PC-9 (cell line): ENCODE measurements at regions not wholly inside any gene's neighbourhood (a gene's known extent, or its start where the extent isn't known, plus 50 kb on each side); places are given as distances from the start of the nearest gene placed in this dataset.

ENCODE experiments used
- CTCF ChIP-seq: fragments of 200-600 bp; sonication (generic); conservative IDR thresholded peaks from 2 replicates; pipeline ENCODE4 v1.6.1; 2017; ENCODE audit warnings: mixed run types, antibody characterized with exemption, mild to moderate bottlenecking, moderate library complexity
- EZH2 ChIP-seq: fragments of 200-600 bp; sonication (generic); IDR thresholded peaks from 2 replicates; pipeline ENCODE4 v1.8.0; 2017; ENCODE audit warnings: antibody characterized with exemption, low read depth

- TF ChIP-seq CTCF = no peak
- no peak for TF ChIP-seq EZH2
These were observed 84.1 kb upstream of the SPRED1 start for GRCh38 chr15:38168467-38169070.
